ENCODE measurements at regions not wholly inside any gene's neighbourhood (a gene's known extent, or its start where the extent isn't known, plus 50 kb on each side); places are given as distances from the start of the nearest gene placed in this dataset.

- TF ChIP-seq, protein P1, sequence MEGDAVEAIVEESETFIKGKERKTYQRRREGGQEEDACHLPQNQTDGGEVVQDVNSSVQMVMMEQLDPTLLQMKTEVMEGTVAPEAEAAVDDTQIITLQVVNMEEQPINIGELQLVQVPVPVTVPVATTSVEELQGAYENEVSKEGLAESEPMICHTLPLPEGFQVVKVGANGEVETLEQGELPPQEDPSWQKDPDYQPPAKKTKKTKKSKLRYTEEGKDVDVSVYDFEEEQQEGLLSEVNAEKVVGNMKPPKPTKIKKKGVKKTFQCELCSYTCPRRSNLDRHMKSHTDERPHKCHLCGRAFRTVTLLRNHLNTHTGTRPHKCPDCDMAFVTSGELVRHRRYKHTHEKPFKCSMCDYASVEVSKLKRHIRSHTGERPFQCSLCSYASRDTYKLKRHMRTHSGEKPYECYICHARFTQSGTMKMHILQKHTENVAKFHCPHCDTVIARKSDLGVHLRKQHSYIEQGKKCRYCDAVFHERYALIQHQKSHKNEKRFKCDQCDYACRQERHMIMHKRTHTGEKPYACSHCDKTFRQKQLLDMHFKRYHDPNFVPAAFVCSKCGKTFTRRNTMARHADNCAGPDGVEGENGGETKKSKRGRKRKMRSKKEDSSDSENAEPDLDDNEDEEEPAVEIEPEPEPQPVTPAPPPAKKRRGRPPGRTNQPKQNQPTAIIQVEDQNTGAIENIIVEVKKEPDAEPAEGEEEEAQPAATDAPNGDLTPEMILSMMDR (IDR thresholded peaks at IDR 0.05) = no peak
- TF ChIP-seq POLR2A (IDR thresholded peaks at IDR 0.05) = no peak
Observed at GRCh38 chr6:91634791-91635190, 1047.9 kb upstream of the MAP3K7 start.

Measured in thyroid gland (tissue), 4 donors.